Epithelial cell of esophagus (primary cell): ENCODE measurements at regions not wholly inside any gene's neighbourhood (a gene's known extent, or its start where the extent isn't known, plus 50 kb on each side); places are given as distances from the start of the nearest gene placed in this dataset.

Source experiments
- DNase-seq: peaks from one replicate; pipeline ENCODE4 v3.0.0; 2010; ENCODE audit warnings: low read depth
- H3K4me3 ChIP-seq: 2 replicates; pipeline ENCODE4 v1.5.1; 2011; ENCODE audit warnings: mild to moderate bottlenecking, low read length, control low read depth
- CTCF ChIP-seq: IDR thresholded peaks from 2 replicates; pipeline ENCODE4 v1.5.1; 2011; ENCODE audit warnings: low read depth, mild to moderate bottlenecking, low read length, control low read depth, inconsistent platforms; ENCODE audit not compliant: insufficient read depth; ENCODE audit errors: missing control alignments

GRCh38 chr21:39118061-39118460, 65.2 kb downstream of the PSMG1 start:
- no peak for DNase-seq
- TF ChIP-seq CTCF: no peak
- no peak overlapping the region for H3K4me3 ChIP-seq

- H3K4me3 ChIP-seq: no peak overlapping the region
- no peak for TF ChIP-seq CTCF
- DNase-seq: no peak
Measured at GRCh38 chr21:39117440-39117970, 65.7 kb downstream of the PSMG1 start.

GRCh38 chr21:39116761-39117439, 66.4 kb downstream of the PSMG1 start:
- DNase-seq: no peak
- TF ChIP-seq CTCF: no peak
- no peak overlapping the region for H3K4me3 ChIP-seq

GRCh38 chr21:39115576-39116235, 67.5 kb downstream of the PSMG1 start:
- H3K4me3 ChIP-seq: no peak overlapping the region
- TF ChIP-seq CTCF: no peak
- DNase-seq: no peak

GRCh38 chr21:39114871-39115575, 68.2 kb downstream of the PSMG1 start:
- peak; percentile 39 for DNase-seq
- TF ChIP-seq CTCF: no peak
- no peak overlapping the region for H3K4me3 ChIP-seq

- no peak for DNase-seq
- no peak for TF ChIP-seq CTCF
- no peak overlapping the region for H3K4me3 ChIP-seq
Measured at GRCh38 chr21:39111931-39112550, 71.2 kb downstream of the PSMG1 start.
